A549 (cell line): ENCODE measurements at regions not wholly inside any gene's neighbourhood (a gene's known extent, or its start where the extent isn't known, plus 50 kb on each side); places are given as distances from the start of the nearest gene placed in this dataset.

Source experiments
- CTCF ChIP-seq: fragments of >200 bp; sonication (Bioruptor Twin); formaldehyde crosslinking; IDR thresholded peaks from 3 replicates; pipeline ENCODE4 v1.5.1; 2016
- EP300 ChIP-seq, 2 experiments: fragments of >200 bp; sonication (Bioruptor Twin); formaldehyde crosslinking; IDR thresholded peaks; 2 replicates in 1 of 2; 3 replicates in 1 of 2; pipeline ENCODE4 v1.6.1; 2016 to 2017
- HDAC2 ChIP-seq: fragments of 200-600 bp; sonication (generic); IDR thresholded peaks from 2 replicates; pipeline ENCODE4 v1.6.1; 2016
- HOXB5 ChIP-seq: fragments of 250-450 bp; sonication (Bioruptor Pico); IDR thresholded peaks from 2 replicates; pipeline ENCODE4 v1.5.0; 2020; ENCODE audit warnings: mild to moderate bottlenecking, moderate library complexity
- JUNB ChIP-seq: fragments of >200 bp; sonication (Bioruptor Twin); formaldehyde crosslinking; IDR thresholded peaks from 2 replicates; pipeline ENCODE4 v1.6.1; 2016
- KDM5A ChIP-seq: fragments of 200-600 bp; sonication (generic); IDR thresholded peaks from 2 replicates; pipeline ENCODE4 v1.6.1; 2016; ENCODE audit warnings: antibody characterized with exemption, mild to moderate bottlenecking
- MAX ChIP-seq: IDR thresholded peaks from 2 replicates; pipeline ENCODE4 v1.6.1; 2012
- POLR2A ChIP-seq: IDR thresholded peaks from 2 replicates; pipeline ENCODE4 v1.6.1; 2012; ENCODE audit warnings: mild to moderate bottlenecking, low read length
- POLR2AphosphoS2 ChIP-seq: conservative IDR thresholded peaks from 2 replicates; pipeline ENCODE4 v1.6.1; 2012; ENCODE audit warnings: low read length, improper control_type of control experiment, inconsistent platforms
- RAD21 ChIP-seq, 2 experiments: fragments of >200 bp in 1 of 2; sonication (Bioruptor Twin) in 1 of 2; formaldehyde crosslinking in 1 of 2; IDR thresholded peaks in 1 of 2; conservative IDR thresholded peaks in 1 of 2; 2 replicates in 1 of 2; 3 replicates in 1 of 2; pipeline ENCODE4 v1.6.1; 2012 to 2018; ENCODE audit warnings: inconsistent platforms in 1 of 2
- RFX5 ChIP-seq: fragments of 450-650 bp; IDR thresholded peaks from 2 replicates; pipeline ENCODE4 v1.7.1; 2014; ENCODE audit warnings: antibody characterized with exemption, mild to moderate bottlenecking, moderate library complexity
- RNF2 ChIP-seq: fragments of 200-600 bp; sonication (generic); IDR thresholded peaks from 2 replicates; pipeline ENCODE4 v1.6.1; 2016; ENCODE audit warnings: low read depth, mild to moderate bottlenecking, antibody characterized with exemption, moderate library complexity, borderline replicate concordance
- USF2 ChIP-seq: fragments of 450-650 bp; IDR thresholded peaks from 2 replicates; pipeline ENCODE4 v1.6.1; 2014; ENCODE audit warnings: antibody characterized with exemption
- ZFP36 ChIP-seq: fragments of 450-650 bp; IDR thresholded peaks from 2 replicates; pipeline ENCODE4 v1.6.1; 2014; ENCODE audit warnings: borderline replicate concordance; ENCODE audit not compliant: partially characterized antibody

GRCh38 chr12:68439368-68440045 lies 107.3 kb upstream of the MDM1 start:
- TF ChIP-seq CTCF (no peak), POLR2A (no peak), POLR2AphosphoS2 (no peak), RFX5 (no peak), HDAC2 (no peak), USF2 (no peak), KDM5A (no peak), EP300 (IDR thresholded peaks at IDR 0.05) (no peak), JUNB (no peak), MAX (no peak), HOXB5 (CRISPR knock-in tag) (no peak), RAD21 (conservative IDR thresholded peaks at IDR 0.05 in 1 of 2, IDR thresholded peaks at IDR 0.05 in 1 of 2) (no peak), RNF2 (no peak), ZFP36 (no peak)
